ENCODE measurements at regions not wholly inside any gene's neighbourhood (a gene's known extent, or its start where the extent isn't known, plus 50 kb on each side); places are given as distances from the start of the nearest gene placed in this dataset.
"Not testable (repeated sequence)": the region's sequence is repeated elsewhere in the genome, so short reads cannot be mapped to it uniquely, and the experiment has no call there.

GRCh38 chr10:56298941-56299340 is 62.1 kb downstream of the ZWINT start:
- no peak for DNase-seq

DNA sequence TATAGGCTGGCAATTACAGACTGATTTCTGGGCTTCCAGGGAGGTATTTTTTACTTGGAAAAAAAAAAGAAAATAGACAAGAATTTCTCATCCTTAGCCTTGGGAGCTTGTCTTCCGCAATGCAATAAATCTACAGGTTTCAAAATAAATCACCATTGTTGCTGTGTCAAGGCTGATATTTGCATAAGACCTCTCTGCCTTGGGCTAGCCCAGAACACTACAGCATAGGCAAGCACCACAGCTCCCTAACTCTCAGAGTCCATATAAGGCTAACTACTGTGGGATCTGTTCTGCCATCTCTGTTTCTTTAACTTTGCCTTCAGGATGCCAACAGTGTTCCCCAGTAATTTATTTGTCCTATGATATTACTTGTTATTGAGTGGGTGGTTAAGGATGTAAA is 64.4 kb downstream of the ZWINT start:
- DNase-seq, result no peak

GRCh38 chr10:56288403-56288802 is 72.7 kb downstream of the ZWINT start:
- DNase-seq, result no peak

GRCh38 chr10:56286096-56286495 is 75.0 kb downstream of the ZWINT start:
- no peak for DNase-seq

GRCh38 chr10:56279270-56279669 is 81.8 kb downstream of the ZWINT start:
- DNase-seq, result no peak

GRCh38 chr10:56269181-56269580 is 91.9 kb downstream of the ZWINT start:
- no peak for DNase-seq

GRCh38 chr10:56266120-56266519 is 94.9 kb downstream of the ZWINT start:
- no peak for DNase-seq

DNA sequence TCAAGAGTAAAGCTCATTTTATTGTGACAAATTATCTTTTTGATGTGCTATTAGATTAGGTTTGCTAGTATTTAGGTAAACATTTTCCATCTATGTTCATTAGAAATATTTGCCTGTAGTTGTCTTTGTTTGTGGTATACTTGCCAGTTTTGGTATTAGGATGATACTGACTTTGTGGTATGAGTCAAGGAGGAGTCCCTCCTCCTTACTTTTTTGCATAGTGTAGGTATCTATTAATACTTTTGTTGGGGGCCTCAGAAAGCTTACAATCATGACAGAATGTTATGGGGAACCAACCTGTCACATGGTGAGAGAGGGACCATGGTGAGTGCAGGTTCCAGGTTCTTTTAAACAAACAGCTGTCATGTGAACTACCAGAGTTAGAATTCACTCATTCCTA is 102.1 kb downstream of the ZWINT start:
- no peak for DNase-seq

GRCh38 chr10:56258378-56258777 is 102.7 kb downstream of the ZWINT start:
- no peak for DNase-seq

DNA sequence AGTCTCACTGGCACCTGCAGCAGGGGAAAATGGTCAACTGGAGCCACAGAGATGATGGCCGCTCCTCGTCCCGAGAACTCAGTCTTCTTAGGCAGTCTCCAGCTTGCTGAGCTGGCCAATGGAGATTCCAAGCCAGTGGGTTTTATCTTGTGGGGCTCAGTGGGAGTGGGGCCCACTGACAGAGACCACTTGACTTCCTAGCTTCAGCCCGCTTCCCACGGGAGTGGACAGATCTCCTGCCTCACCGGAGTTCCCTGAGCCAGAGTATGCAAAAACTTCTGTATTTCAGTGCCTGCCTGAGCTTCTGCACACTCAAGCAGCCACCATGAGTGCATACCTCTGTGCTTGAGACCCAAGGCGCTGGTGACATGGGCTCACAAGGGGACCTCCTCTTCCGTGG is 105.8 kb downstream of the ZWINT start:
- no peak for DNase-seq

- DNase-seq, result no peak
Observed at GRCh38 chr10:56240471-56240870, 120.6 kb downstream of the ZWINT start.

- no peak for DNase-seq
Observed at GRCh38 chr10:56231436-56231835, 129.6 kb downstream of the ZWINT start.

GRCh38 chr10:56222237-56222636 is 138.8 kb downstream of the ZWINT start:
- no peak for DNase-seq

- no peak for DNase-seq
Observed at GRCh38 chr10:56212951-56213350, 148.1 kb downstream of the ZWINT start.

DNA sequence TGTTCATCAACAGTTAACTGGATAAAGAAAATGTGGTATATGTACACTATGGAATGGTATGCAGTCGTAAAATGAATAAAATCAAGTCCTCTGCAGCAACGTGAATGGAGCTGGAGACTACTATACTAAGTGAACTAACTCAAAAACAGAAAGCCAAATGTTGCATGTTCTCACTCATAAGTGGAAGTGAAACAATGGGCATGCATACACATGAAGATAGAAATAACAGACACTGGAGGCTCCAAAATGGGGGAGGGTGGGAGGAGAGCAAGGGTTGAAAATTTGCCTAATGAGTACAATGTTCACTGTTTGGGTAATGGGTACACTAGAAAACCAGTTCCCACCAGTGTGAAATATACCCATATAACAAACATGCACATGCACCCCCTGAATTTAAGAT is 179.5 kb downstream of the ZWINT start:
- no peak for DNase-seq

GRCh38 chr10:56178210-56178609 is 182.8 kb downstream of the ZWINT start:
- no peak for DNase-seq

- not testable (repeated sequence) for DNase-seq
Observed at GRCh38 chr10:56155091-56155513, 206.0 kb downstream of the ZWINT start.

DNA sequence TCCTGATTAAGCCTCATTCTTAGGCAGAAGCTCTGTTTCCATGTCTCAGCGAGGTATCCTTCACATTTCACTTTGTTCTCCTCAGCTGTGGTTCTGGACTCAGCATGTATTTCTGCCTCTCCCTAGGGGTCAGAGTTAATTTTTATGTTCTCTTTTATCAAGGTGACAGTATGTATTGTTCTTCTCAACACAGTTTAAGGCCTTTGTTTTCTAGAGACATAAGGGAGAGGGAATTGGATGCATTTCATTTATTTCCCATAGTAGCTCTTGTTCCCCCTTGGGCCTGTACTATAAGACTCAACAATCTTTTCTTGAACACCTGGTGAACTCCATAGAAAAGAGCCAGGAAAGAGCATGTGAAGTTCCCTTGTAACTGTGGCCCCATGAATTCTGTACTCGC is 214.3 kb downstream of the ZWINT start:
- DNase-seq, result no peak

GRCh38 chr10:56142092-56142728 is 218.8 kb downstream of the ZWINT start:
- DNase-seq, result no peak

DNA sequence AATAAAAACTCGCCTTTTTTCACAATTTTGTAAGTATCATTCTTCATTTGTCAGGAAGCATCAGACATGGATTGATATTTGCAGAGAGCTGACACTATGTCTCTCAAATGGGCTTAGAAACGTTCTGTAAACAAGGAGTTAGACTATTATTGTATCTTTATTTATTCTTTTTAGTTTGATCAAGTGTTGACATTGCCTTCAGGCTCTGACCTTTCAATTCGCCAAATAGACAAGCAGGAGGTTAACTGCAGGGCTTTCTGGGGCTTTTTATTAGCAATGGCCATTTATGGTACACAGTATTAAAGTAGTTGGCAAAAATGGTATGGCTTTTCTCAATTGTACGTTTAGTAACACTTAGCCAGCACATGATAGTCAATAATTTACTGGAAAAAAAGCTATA is 221.7 kb downstream of the ZWINT start:
- DNase-seq, result no peak

- DNase-seq, result no peak
Observed at GRCh38 chr10:56135828-56136227, 225.2 kb downstream of the ZWINT start.

GRCh38 chr10:56123247-56123646 is 237.8 kb downstream of the ZWINT start:
- DNase-seq, result no peak

- no peak for DNase-seq
Observed at GRCh38 chr10:56116684-56117083, 244.4 kb downstream of the ZWINT start.

DNA sequence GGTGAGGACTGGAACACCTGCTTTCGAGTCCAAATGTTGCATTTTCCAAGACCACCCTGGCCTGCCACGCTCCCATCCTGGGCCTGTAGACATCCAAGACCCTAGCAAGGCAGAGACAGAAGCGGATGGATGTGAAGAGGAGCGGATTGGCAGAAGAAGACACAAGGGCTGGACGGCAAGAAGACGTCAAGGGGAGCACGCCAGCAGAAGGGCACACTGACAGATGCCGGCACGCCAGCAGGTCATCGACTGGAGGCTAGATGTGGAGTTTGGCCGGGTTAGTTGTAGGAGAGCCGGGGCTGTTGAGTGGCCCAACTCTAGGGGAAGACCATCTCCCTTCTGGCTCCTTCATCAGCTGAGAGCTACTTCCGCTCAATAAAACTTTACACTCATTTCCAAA is 251.6 kb downstream of the ZWINT start:
- no peak for DNase-seq

DNA sequence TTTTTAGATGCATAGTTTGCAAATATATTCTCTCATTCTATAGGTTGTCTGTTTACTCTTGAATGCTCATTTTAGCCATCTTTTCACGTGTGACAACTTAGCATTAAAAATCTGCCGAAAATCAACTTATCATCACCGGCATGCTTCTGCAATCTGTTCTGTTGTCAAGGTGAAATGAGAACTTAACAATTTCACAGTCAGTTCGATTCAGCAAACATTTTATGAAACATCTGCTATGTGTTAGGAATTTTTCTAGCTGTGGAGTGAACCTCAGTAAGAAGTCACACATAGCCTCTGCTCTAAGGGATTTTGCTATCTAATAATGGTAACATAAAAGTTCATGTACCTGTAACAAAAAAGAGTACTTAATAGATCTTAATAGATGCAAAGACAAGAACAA is 256.1 kb downstream of the ZWINT start:
- no peak for DNase-seq

DNA sequence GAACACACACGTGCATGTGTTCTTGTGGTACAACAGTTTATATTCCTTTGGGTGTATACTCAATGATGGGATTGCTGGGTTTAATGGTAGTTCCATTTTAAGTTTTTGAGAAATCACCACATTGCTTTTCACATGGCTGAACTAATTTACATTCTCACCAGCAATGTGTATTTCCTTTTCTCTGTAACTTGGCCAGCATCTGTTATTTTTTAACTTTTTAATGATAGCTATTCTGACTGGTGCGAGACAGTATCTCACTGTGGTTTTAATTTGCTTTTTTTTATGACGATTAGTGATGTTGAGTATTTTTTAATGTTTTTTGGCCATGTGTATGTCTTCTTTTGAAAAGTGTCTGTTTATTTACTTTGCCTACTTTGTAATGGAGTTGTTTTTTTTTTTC is 256.6 kb downstream of the ZWINT start:
- DNase-seq, result no peak
